GM18505 (cell line): ENCODE measurements at regions not wholly inside any gene's neighbourhood (a gene's known extent, or its start where the extent isn't known, plus 50 kb on each side); places are given as distances from the start of the nearest gene placed in this dataset.

Experiments used
- ATAC-seq: cut with Tn5 transposase; IDR thresholded peaks from one replicate; pipeline ENCODE4 v1.9.1; 2021; ENCODE audit not compliant: unreplicated experiment
- POLR2A ChIP-seq: IDR thresholded peaks from 4 replicates; pipeline ENCODE4 v1.6.1; 2011; ENCODE audit warnings: borderline replicate concordance; ENCODE audit not compliant: insufficient read depth, insufficient read length; ENCODE audit errors: extremely low read depth

DNA sequence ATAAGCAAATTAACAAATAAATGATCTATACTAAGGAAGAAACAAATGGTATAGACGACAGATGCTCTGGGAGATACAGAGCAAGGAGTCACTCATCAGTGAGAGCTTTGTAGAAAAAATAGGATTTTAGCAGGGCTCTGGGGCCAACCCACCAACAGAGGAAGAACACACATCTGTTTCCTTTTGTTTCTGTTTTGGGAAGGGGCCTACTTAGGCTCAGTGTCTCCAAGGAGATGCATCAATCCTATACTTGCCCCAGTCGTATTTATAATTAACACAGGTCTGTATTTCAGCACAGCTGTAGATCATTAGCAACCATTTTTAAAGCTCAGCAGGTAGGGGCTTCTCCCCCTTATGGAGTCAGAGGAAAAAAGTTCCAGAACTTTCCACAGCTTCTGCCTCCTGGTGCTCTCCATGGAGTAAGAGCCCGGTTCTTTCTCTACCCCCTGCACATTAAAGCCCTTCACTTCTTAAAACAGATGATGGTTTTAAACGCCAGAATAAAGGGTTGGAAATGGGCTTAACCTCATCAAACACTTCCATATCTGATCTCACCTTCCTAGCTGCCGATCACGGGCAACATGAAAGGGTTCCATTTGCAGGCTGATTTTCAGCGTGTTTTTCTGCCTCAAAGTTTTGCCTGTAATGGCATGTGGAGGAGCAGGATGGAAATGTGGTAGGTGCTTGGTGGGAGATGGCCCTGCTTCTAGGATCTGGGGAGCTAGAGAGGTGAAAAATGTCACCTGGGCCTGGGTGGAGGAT, 291.7 kb downstream of the TCF7L2 start:
- no peak for TF ChIP-seq POLR2A
- ATAC-seq = no peak

GRCh38 chr10:113243311-113243710, 293.3 kb downstream of the TCF7L2 start:
- no peak for TF ChIP-seq POLR2A
- ATAC-seq = no peak

DNA sequence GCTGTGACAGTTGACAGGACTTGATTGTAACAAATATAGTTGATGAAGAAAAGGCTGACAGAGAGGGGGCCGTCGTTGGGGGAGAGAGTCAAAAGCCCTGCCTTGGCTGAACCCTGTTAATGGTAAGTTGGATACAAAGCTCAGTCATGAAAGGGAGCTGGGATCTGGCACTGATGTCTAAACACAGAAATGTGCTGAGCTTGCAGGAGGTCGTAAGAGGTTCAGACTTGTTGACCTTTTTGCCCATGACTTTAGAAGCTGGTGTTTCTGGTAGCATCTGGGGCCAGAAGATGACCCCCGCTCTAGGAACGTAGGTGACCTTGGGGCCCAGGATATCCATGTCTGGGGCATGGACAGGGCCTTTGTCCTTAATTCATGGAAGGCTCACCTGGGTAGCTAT, 294.7 kb downstream of the TCF7L2 start:
- TF ChIP-seq POLR2A = no peak
- no peak for ATAC-seq

DNA sequence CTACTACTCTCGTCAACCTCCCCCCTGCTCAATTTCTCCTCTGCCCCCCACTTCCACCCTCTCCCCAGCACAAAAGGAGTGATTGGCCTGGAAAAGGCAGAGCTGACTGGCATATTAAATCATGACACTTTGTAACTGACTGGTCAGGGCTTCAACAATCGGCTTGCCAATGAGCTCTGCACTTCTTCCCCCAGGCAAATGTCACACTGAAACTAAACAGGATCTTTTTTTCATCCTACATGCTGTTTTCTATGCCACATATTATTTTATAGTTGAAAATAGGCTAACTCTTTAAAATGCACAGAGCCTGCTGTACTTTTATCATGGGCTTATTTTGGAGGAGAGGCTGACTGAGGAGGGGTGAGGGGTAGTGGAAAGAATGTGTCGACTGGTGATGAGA, 295.2 kb downstream of the TCF7L2 start:
- ATAC-seq = no peak
- TF ChIP-seq POLR2A = no peak

DNA sequence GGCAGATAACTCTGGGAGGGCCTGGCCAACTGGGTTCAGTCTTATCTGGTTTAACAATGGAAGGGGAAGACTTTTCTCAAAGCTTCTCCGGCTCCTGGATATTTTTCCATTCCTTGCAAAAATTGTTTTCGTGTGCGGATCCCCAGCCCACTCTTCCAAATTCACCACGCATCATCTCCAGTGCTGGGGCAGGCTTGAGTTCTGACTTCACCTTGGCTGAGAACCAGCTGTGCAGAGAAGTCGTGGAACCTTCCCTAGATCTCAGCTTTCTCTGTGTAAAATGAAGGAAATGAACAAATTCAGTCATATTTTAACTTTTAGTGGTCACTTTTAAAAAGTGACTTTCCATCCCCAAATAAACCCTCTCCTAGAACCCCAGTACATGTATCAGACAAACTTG, 297.0 kb downstream of the TCF7L2 start:
- no peak for ATAC-seq
- no peak for TF ChIP-seq POLR2A

GRCh38 chr10:113252650-113253618, 299.9 kb upstream of the HABP2 start:
- TF ChIP-seq POLR2A = no peak
- no peak for ATAC-seq

DNA sequence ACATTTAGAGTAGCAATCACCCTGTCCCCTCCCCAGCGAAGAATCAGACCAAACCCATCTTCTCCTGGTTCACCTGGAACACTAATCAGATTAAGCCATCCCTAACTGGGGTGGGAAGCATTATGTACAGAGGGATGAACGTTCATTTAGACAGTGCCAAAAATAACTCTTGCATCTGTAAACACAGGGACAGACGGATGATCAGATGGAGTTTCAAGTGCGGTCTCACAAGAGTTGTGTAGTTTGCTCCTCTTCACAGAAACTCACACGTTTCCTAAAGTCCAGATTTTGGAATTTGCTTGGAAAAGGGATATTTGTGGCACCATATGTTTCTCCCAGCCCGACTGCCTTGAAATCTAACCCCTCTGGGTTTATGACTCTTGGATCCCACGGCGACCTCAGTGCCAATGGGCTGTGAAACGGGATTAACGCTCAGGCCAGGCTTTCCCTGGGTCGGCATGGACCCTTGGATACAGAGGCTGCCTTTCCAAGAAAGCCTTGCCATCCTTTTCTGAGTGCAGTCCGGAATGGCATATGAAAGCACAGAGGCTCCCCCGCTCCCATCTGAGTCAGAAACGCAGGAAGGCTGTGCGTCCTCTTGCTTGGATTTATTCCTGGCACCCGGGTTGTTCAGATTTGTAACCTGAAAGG, 293.2 kb upstream of the HABP2 start:
- ATAC-seq = no peak
- no peak for TF ChIP-seq POLR2A

DNA sequence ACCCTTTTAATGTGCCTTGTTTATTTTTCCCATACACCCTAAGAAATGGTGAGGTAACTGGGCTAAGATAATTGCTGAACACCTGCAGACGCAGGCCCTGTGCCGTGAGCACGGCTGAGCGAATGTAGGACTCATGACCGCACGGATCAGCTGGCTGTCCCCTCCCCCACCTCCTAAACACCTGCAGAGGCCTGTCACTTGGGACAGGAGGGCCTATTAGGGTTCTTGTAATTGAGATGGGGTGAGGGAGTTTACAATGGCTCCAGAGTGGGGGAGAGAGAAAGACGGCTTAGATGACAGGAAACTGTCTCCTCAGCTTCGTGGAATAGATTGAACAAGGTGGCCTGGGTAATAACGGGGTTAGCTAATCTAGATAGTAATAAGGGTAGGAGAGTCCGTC, 291.7 kb upstream of the HABP2 start:
- no peak for TF ChIP-seq POLR2A
- no peak for ATAC-seq

DNA sequence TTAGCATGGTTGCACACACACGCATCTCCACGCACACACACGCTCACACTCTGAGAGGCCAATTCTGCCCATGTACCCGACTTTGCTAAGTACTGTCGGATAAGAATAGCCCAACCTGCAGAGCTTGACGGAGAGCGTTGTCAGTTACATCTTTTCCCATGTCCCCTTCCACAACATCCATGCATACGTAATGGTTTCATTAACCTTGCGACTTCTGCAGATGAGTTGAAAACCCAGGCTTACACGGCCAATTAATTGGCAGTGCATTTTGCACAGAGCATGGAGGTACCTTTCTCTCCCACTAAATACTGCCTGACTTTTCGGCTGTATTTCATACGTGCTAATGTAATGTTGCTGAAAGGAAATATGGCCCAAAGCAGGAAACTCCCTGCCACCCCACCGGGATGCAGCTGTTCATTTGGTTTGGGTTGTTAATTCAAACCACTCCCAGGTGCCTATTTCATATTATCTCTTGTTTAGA, 291.2 kb upstream of the HABP2 start:
- TF ChIP-seq POLR2A = no peak
- ATAC-seq = no peak

GRCh38 chr10:113263056-113263455, 289.8 kb upstream of the HABP2 start:
- no peak for ATAC-seq
- TF ChIP-seq POLR2A = no peak

DNA sequence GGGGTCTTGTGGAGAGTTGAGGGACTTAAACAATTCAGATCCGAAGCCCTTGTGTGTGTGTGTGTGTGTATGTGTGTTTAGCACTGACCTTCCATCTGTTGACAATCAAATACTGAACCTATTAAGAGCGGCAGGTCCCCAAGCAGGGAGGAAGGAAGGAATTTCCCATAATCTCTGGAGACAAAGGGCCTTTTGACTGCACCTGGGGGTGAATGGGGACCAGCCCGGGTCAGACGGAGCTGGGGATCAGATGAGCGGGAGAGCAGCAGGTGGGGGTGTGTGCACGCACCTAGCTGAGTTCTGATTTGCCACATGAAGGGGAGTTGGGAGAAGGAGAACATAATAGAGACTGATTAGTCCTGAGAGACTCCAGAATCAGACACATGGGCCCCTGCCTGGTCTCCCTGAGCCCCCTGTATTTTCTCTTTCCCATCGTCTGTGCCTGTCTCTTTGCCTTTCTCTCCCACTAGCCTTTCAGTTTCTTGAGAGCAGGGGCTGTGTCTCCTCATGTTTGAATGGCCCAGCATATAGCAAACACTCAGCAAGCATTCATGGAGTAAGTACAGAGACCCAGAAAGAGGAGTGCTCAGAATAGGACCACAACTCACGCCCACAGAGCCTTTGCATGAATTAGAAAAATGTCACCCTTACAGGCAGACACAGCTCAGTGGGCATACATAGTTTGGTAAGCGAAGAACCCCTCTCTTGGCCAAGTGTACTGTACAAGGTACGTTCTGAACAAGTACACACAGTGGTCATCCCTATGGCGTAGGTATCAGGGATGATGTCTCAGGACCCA, 288.3 kb upstream of the HABP2 start:
- ATAC-seq = no peak
- TF ChIP-seq POLR2A = no peak

- TF ChIP-seq POLR2A = no peak
- ATAC-seq = no peak
Observed at GRCh38 chr10:113266147-113266546, 286.7 kb upstream of the HABP2 start.
